Effector memory CD8-positive, alpha-beta T cell (primary cell): ENCODE measurements at regions not wholly inside any gene's neighbourhood (a gene's known extent, or its start where the extent isn't known, plus 50 kb on each side); places are given as distances from the start of the nearest gene placed in this dataset.
"Not testable (repeated sequence)": the region's sequence is repeated elsewhere in the genome, so short reads cannot be mapped to it uniquely, and the experiment has no call there.

Source experiments
- ATAC-seq: fragments of 150-1000 bp; cut with Tn5 transposase; replicated peaks from 2 replicates; pipeline ENCODE4 v1.10.0; 2021; ENCODE audit warnings: mild to moderate bottlenecking, moderate library complexity
- DNase-seq, 3 experiments: peaks; one replicate each; pipeline ENCODE4 v3.0.0; 2021
- H3K27ac Mint-ChIP-seq, 2 donors: one replicate each; pipeline ENCODE4 v1.8.0; 2022; ENCODE audit warnings: mild to moderate bottlenecking in 2 of 2, mixed read lengths in 2 of 2, moderate library complexity in 2 of 2
- H3K27me3 Mint-ChIP-seq, 2 donors: one replicate each; pipeline ENCODE4 v1.8.0; 2022; ENCODE audit warnings: mixed read lengths in 2 of 2
- H3K36me3 Mint-ChIP-seq: one replicate; pipeline ENCODE4 v1.8.0; 2022; ENCODE audit warnings: mild to moderate bottlenecking, moderate library complexity, mixed read lengths; ENCODE audit not compliant: insufficient read depth
- H3K4me1 Mint-ChIP-seq, 2 donors: one replicate each; pipeline ENCODE4 v1.8.0; 2022; ENCODE audit warnings: low read depth in 2 of 2, mixed read lengths in 2 of 2
- H3K4me3 Mint-ChIP-seq, 2 donors: one replicate each; pipeline ENCODE4 v1.8.0; 2022; ENCODE audit warnings: mild to moderate bottlenecking in 2 of 2, mixed read lengths in 2 of 2, moderate library complexity in 2 of 2
- H3K9me3 Mint-ChIP-seq, 2 donors: one replicate each; pipeline ENCODE4 v1.8.0; 2022; ENCODE audit warnings: mixed read lengths in 2 of 2

GRCh38 chr14:89078021-89078795, 253.8 kb downstream of the TTC8 start:
- H3K27me3 Mint-ChIP-seq = peaks cover 41 to 44% of the 10 kb centered on the region in 2 donors
- ATAC-seq = no peak
- H3K9me3 Mint-ChIP-seq = no peaks in the 10 kb centered on the region
- H3K27ac Mint-ChIP-seq = no peak overlapping the region
- H3K36me3 Mint-ChIP-seq = no peaks in the 10 kb centered on the region
- H3K4me3 Mint-ChIP-seq = no peak overlapping the region
- no peak for DNase-seq
- H3K4me1 Mint-ChIP-seq = no peaks in the 10 kb centered on the region

GRCh38 chr14:89085231-89085731, 260.8 kb downstream of the TTC8 start:
- DNase-seq (no peak), ATAC-seq (no peak)
- Mint-ChIP-seq H3K4me3 (no peak overlapping the region), H3K27ac (no peak overlapping the region), H3K9me3 (no peaks in the 10 kb centered on the region), H3K36me3 (no peaks in the 10 kb centered on the region), H3K27me3 (peaks cover 11 to 45% of the 10 kb centered on the region in 2 donors), H3K4me1 (no peaks in the 10 kb centered on the region)

GRCh38 chr14:89085737-89086382, 261.4 kb downstream of the TTC8 start:
- ATAC-seq (no peak), DNase-seq (no peak)
- Mint-ChIP-seq H3K36me3 (no peaks in the 10 kb centered on the region), H3K4me1 (no peaks in the 10 kb centered on the region), H3K4me3 (no peak overlapping the region), H3K27me3 (peaks cover 7 to 40% of the 10 kb centered on the region in 2 donors), H3K9me3 (no peaks in the 10 kb centered on the region), H3K27ac (no peak overlapping the region)

DNA sequence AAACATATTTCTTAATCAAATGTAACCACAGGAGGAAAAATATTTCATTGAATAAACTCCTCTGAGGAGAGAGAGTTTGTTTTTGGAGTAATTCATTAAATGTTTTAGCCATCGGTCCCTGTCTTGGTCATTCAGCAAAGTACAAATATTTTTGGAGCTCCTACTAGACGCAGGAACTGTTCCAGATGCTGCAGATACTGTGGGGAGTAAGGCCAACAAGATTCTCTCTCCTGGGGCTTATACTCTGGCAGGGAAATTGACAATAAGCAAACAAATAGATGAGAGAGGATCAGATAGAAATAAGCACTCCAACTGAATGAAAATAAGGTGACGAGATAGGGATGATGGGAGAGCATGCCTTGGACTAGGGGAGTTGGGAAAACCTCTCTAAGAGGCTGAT, 264.1 kb downstream of the TTC8 start:
- H3K4me3 Mint-ChIP-seq = no peak overlapping the region
- no peak for DNase-seq
- H3K27ac Mint-ChIP-seq = no peak overlapping the region
- ATAC-seq = no peak
- peaks cover 3 to 29% of the 10 kb centered on the region in 2 donors for H3K27me3 Mint-ChIP-seq
- H3K9me3 Mint-ChIP-seq = no peaks in the 10 kb centered on the region
- no peaks in the 10 kb centered on the region for H3K36me3 Mint-ChIP-seq
- H3K4me1 Mint-ChIP-seq = no peaks in the 10 kb centered on the region

DNA sequence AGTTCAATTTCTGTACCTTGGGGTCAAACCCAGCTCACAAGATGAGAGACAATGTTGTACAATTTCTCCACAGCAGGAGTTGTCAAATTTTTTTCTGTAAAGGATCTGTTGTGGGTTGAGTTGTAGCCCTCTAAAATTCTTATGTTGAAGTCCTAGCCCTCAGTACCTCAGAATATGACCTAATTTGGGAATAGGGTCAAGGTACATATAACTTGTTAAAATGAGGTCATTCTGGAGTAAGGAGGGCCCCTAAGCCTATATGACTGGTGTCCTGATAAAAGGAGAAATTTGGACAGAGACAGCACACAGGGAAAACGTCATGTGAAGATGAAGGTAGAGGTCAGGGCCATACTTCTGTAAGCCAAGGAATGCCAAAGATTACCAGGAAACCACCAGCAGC, 264.9 kb downstream of the TTC8 start:
- no peaks in the 10 kb centered on the region for H3K9me3 Mint-ChIP-seq
- no peaks in the 10 kb centered on the region for H3K36me3 Mint-ChIP-seq
- peaks cover 5 to 22% of the 10 kb centered on the region in 2 donors for H3K27me3 Mint-ChIP-seq
- ATAC-seq (no peak), DNase-seq (no peak)
- H3K27ac Mint-ChIP-seq = no peak overlapping the region
- no peak overlapping the region for H3K4me3 Mint-ChIP-seq
- no peaks in the 10 kb centered on the region for H3K4me1 Mint-ChIP-seq

GRCh38 chr14:89091781-89092180, 267.3 kb downstream of the TTC8 start:
- Mint-ChIP-seq H3K36me3 (peaks cover 2% of the 10 kb centered on the region), H3K4me3 (no peak overlapping the region), H3K9me3 (no peaks in the 10 kb centered on the region), H3K27ac (no peak overlapping the region), H3K4me1 (no peaks in the 10 kb centered on the region), H3K27me3 (peaks cover 13 to 18% of the 10 kb centered on the region in 2 donors)
- DNase-seq (no peak), ATAC-seq (no peak)

- no peak overlapping the region for H3K4me3 Mint-ChIP-seq
- H3K36me3 Mint-ChIP-seq = peaks cover 2% of the 10 kb centered on the region
- H3K4me1 Mint-ChIP-seq = no peaks in the 10 kb centered on the region
- no peak overlapping the region for H3K27ac Mint-ChIP-seq
- DNase-seq (no peak), ATAC-seq (no peak)
- peaks cover 17 to 18% of the 10 kb centered on the region in 2 donors for H3K27me3 Mint-ChIP-seq
- no peaks in the 10 kb centered on the region for H3K9me3 Mint-ChIP-seq
These were observed 268.8 kb downstream of the TTC8 start for GRCh38 chr14:89093083-89093730.

GRCh38 chr14:89095036-89095435, 270.6 kb downstream of the TTC8 start:
- H3K27ac Mint-ChIP-seq = no peak overlapping the region
- DNase-seq = no peak
- H3K9me3 Mint-ChIP-seq = no peaks in the 10 kb centered on the region
- peaks cover 19 to 26% of the 10 kb centered on the region in 2 donors for H3K27me3 Mint-ChIP-seq
- ATAC-seq = no peak
- no peaks in the 10 kb centered on the region for H3K4me1 Mint-ChIP-seq
- peaks cover 2% of the 10 kb centered on the region for H3K36me3 Mint-ChIP-seq
- no peak overlapping the region for H3K4me3 Mint-ChIP-seq

- Mint-ChIP-seq H3K9me3 (peaks cover 0 to 1% of the 10 kb centered on the region in 2 donors), H3K36me3 (peaks cover 2% of the 10 kb centered on the region), H3K27me3 (peaks cover 36 to 41% of the 10 kb centered on the region in 2 donors), H3K27ac (no peak overlapping the region), H3K4me3 (no peak overlapping the region), H3K4me1 (no peaks in the 10 kb centered on the region)
- no peak for DNase-seq
- no peak for ATAC-seq
These were observed 272.5 kb downstream of the TTC8 start for GRCh38 chr14:89096946-89097345.

DNA sequence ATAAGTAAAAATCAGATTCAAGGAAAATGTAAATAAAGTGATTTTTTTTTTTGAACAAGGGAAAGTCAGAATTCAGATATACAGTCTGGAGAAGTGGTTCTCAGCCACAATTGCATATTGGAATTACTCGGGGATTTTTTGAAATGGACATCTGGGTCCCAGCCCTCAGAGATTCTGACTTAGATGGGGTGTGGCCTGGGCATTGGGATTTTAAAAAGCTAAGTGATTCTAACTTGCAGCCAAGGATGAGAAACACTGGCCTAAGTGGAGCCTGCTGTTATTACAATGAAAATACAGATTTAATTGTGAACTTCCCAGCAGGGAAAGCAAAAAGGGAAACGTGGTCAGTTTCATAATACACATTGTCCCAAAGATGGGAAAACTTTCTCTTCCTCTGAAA, 273.8 kb downstream of the TTC8 start:
- H3K4me1 Mint-ChIP-seq = no peaks in the 10 kb centered on the region
- peaks cover 2% of the 10 kb centered on the region for H3K36me3 Mint-ChIP-seq
- peaks cover 0 to 1% of the 10 kb centered on the region in 2 donors for H3K9me3 Mint-ChIP-seq
- no peak overlapping the region for H3K4me3 Mint-ChIP-seq
- no peak overlapping the region for H3K27ac Mint-ChIP-seq
- no peak for ATAC-seq
- peaks cover 49 to 54% of the 10 kb centered on the region in 2 donors for H3K27me3 Mint-ChIP-seq
- DNase-seq = no peak

DNA sequence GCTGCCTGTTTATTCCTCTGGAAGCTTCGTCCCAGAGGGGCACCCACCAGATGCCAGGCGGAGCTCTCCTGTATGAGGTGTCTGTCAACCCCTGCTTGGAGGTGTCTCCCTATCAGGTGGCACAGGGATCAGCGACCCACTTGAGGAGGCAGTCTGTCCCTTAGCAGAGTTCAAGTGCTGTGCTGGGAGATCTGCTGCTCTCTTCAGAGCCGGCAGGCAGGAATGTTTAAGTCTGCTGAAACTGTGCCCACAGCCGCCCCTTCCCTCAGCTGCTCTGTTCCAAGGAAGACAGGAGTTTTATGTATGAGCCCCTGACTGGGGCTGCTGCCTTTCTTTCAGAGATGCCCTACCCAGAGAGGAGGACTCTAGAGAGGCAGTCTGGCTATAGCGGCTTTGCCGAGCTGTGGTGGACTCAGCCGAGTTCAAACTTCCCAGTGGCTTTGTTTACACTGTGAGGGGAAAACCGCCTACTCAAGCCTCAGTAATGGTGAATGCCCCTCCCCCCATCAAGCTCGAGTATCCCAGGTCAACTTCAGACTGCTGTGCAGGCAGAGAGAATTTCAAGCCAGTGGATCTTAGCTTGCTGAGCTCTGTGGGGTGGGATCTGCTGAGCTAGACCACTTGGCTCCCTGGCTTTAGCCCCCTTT, 279.8 kb downstream of the TTC8 start:
- not testable (repeated sequence) for H3K27ac Mint-ChIP-seq, H3K9me3 Mint-ChIP-seq, H3K36me3 Mint-ChIP-seq, DNase-seq, ATAC-seq, H3K4me3 Mint-ChIP-seq, H3K4me1 Mint-ChIP-seq
- peaks cover 59 to 74% of the 10 kb centered on the region in 2 donors for H3K27me3 Mint-ChIP-seq

- not testable (repeated sequence) for H3K27ac Mint-ChIP-seq, DNase-seq, H3K36me3 Mint-ChIP-seq, ATAC-seq, H3K4me1 Mint-ChIP-seq, H3K9me3 Mint-ChIP-seq, H3K4me3 Mint-ChIP-seq
- H3K27me3 Mint-ChIP-seq = peaks cover 55 to 79% of the 10 kb centered on the region in 2 donors
These were observed 280.4 kb downstream of the TTC8 start for GRCh38 chr14:89104861-89105260.
